DND-41 (cell line): ENCODE measurements at regions not wholly inside any gene's neighbourhood (a gene's known extent, or its start where the extent isn't known, plus 50 kb on each side); places are given as distances from the start of the nearest gene placed in this dataset.

ENCODE experiments used
- CTCF ChIP-seq: IDR thresholded peaks from 2 replicates; pipeline ENCODE4 v1.5.1; 2012; ENCODE audit warnings: borderline replicate concordance, low read length, moderate library complexity, mild to moderate bottlenecking; ENCODE audit not compliant: poor library complexity, severe bottlenecking; ENCODE audit errors: extremely low read depth
- EZH2 ChIP-seq: IDR thresholded peaks from 3 replicates; pipeline ENCODE4 v1.6.1; 2012; ENCODE audit warnings: borderline replicate concordance, low read depth, mild to moderate bottlenecking, moderate library complexity, low read length, inconsistent platforms; ENCODE audit not compliant: severe bottlenecking

- TF ChIP-seq CTCF (no peak), EZH2 (no peak)
Measured at GRCh38 chr3:59608356-59608755, 558.5 kb upstream of the CFAP20DC start.
